SU-DHL-6 (cell line): ENCODE measurements at regions not wholly inside any gene's neighbourhood (a gene's known extent, or its start where the extent isn't known, plus 50 kb on each side); places are given as distances from the start of the nearest gene placed in this dataset.

Source experiments
- H2AFZ ChIP-seq: fragments of 200-600 bp; sonication (generic); 2 replicates; pipeline ENCODE4 v1.6.1; 2014; ENCODE audit warnings: low read depth, mild to moderate bottlenecking, moderate library complexity, mixed read lengths, antibody characterized with exemption, low read length; ENCODE audit not compliant: severe bottlenecking
- H3F3A ChIP-seq: fragments of 200-600 bp; shearing (Covaris generic); 2 replicates; pipeline ENCODE4 v1.6.0; 2016; ENCODE audit warnings: antibody characterized with exemption, mild to moderate bottlenecking; ENCODE audit not compliant: insufficient read depth
- H3K27ac ChIP-seq: fragments of 200-600 bp; sonication (generic); 2 replicates; pipeline ENCODE4 v1.5.1; 2016; ENCODE audit warnings: low read depth, mild to moderate bottlenecking, low read length, moderate library complexity, mixed read lengths
- H3K27me3 ChIP-seq: fragments of 200-600 bp; sonication (generic), shearing (Covaris generic); 2 replicates; pipeline ENCODE4 v1.6.0; 2014; ENCODE audit warnings: mild to moderate bottlenecking, low read length
- H3K36me3 ChIP-seq: fragments of 200-600 bp; sonication (generic); 2 replicates; pipeline ENCODE4 v1.6.1; 2014; ENCODE audit warnings: mild to moderate bottlenecking, low read length, mixed read lengths
- H3K4me2 ChIP-seq: fragments of 300-600, 200-600 bp; shearing (Covaris generic), sonication (generic); 2 replicates; pipeline ENCODE4 v1.6.0; 2014; ENCODE audit warnings: low read length, low read depth, mild to moderate bottlenecking; ENCODE audit not compliant: poor library complexity, severe bottlenecking
- H3K4me3 ChIP-seq: fragments of 200-600 bp; sonication (generic); 2 replicates; pipeline ENCODE4 v1.5.1; 2014; ENCODE audit warnings: antibody characterized with exemption, low read length, mild to moderate bottlenecking, mixed read lengths; ENCODE audit not compliant: insufficient read depth, poor library complexity, severe bottlenecking
- H3K79me2 ChIP-seq: fragments of 200-600 bp; sonication (generic); 2 replicates; pipeline ENCODE4 v1.6.1; 2014; ENCODE audit warnings: mild to moderate bottlenecking, low read length, moderate library complexity; ENCODE audit not compliant: insufficient read depth
- H3K9ac ChIP-seq: fragments of 200-600 bp; sonication (generic); 2 replicates; pipeline ENCODE4 v1.7.0; 2014; ENCODE audit warnings: mild to moderate bottlenecking, low read length
- H3K9me2 ChIP-seq: fragments of 200-600 bp; sonication (generic); replicated peaks from 2 replicates; pipeline ENCODE4 v1.6.1; 2014; ENCODE audit warnings: low read length; ENCODE audit not compliant: insufficient read depth
- H3K9me3 ChIP-seq: fragments of 200-600 bp; sonication (generic); 2 replicates; pipeline ENCODE4 v1.6.1; 2014; ENCODE audit warnings: low read length, mixed read lengths; ENCODE audit not compliant: insufficient read depth
- H4K20me1 ChIP-seq: fragments of 200-600 bp; sonication (generic); 2 replicates; pipeline ENCODE4 v1.6.1; 2014; ENCODE audit warnings: low read depth, mild to moderate bottlenecking, antibody characterized with exemption, low read length, moderate library complexity, mixed read lengths
- EZH2phosphoT487 ChIP-seq: fragments of 200-600 bp; sonication (generic), shearing (Covaris generic); conservative IDR thresholded peaks from 2 replicates; pipeline ENCODE4 v1.6.1; 2018; ENCODE audit warnings: mild to moderate bottlenecking, antibody characterized with exemption, low read length, moderate library complexity, mixed read lengths
- TF ChIP-seq, protein P1 (sequence below): fragments of 200-600 bp; sonication (generic); IDR thresholded peaks from one replicate; pipeline ENCODE4 v1.5.1; 2017; ENCODE audit warnings: antibody characterized with exemption, mild to moderate bottlenecking, low read length, moderate library complexity; ENCODE audit not compliant: insufficient read depth, poor library complexity, severe bottlenecking

DNA sequence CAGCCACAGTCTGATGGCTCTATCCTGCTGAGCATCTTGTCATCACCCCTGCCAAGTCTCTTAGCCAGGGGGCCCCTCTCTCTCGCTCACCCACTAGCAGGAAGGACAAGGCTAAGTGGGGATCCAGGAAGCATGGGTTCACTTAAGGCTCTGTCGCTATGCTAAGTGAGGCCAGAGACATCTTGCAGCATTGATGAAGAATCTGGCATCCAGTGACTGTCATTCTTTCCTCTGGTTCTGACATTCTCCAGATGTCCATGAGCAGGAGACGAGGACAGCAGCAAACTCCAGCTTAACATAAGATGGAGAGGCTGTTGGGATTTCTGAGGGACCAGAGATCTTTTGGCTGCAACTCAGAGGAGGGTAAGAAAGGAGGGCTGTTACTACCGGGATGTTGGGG, 230.2 kb downstream of the TSHZ3 start:
- Histone ChIP-seq H3K9ac (no peak overlapping the region), H3K27ac (no peak overlapping the region), H3K9me2 (no peaks in the 10 kb centered on the region), H3F3A (no peaks in the 10 kb centered on the region), H3K9me3 (no peaks in the 10 kb centered on the region), H3K27me3 (no peaks in the 10 kb centered on the region), H4K20me1 (no peaks in the 10 kb centered on the region), H3K36me3 (no peaks in the 10 kb centered on the region), H3K4me2 (no peak overlapping the region), H3K4me3 (no peak overlapping the region), H2AFZ (no peak overlapping the region), H3K79me2 (no peaks in the 10 kb centered on the region)
- TF ChIP-seq, protein P1, sequence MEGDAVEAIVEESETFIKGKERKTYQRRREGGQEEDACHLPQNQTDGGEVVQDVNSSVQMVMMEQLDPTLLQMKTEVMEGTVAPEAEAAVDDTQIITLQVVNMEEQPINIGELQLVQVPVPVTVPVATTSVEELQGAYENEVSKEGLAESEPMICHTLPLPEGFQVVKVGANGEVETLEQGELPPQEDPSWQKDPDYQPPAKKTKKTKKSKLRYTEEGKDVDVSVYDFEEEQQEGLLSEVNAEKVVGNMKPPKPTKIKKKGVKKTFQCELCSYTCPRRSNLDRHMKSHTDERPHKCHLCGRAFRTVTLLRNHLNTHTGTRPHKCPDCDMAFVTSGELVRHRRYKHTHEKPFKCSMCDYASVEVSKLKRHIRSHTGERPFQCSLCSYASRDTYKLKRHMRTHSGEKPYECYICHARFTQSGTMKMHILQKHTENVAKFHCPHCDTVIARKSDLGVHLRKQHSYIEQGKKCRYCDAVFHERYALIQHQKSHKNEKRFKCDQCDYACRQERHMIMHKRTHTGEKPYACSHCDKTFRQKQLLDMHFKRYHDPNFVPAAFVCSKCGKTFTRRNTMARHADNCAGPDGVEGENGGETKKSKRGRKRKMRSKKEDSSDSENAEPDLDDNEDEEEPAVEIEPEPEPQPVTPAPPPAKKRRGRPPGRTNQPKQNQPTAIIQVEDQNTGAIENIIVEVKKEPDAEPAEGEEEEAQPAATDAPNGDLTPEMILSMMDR, result no peak
- TF ChIP-seq EZH2phosphoT487, result no peak

GRCh38 chr19:31118287-31118955, 230.8 kb downstream of the TSHZ3 start:
- Histone ChIP-seq H3K27me3 (no peaks in the 10 kb centered on the region), H3K9me2 (no peaks in the 10 kb centered on the region), H3K4me3 (no peak overlapping the region), H3K27ac (no peak overlapping the region), H3K9ac (no peak overlapping the region), H4K20me1 (no peaks in the 10 kb centered on the region), H3K36me3 (no peaks in the 10 kb centered on the region), H3K9me3 (no peaks in the 10 kb centered on the region), H3F3A (no peaks in the 10 kb centered on the region), H3K4me2 (no peak overlapping the region), H2AFZ (no peak overlapping the region), H3K79me2 (no peaks in the 10 kb centered on the region)
- TF ChIP-seq, protein P1, result no peak
- no peak for TF ChIP-seq EZH2phosphoT487

- Histone ChIP-seq H3K9me3 (no peaks in the 10 kb centered on the region), H2AFZ (no peak overlapping the region), H3K79me2 (no peaks in the 10 kb centered on the region), H3K9me2 (no peaks in the 10 kb centered on the region), H4K20me1 (no peaks in the 10 kb centered on the region), H3F3A (no peaks in the 10 kb centered on the region), H3K27me3 (no peaks in the 10 kb centered on the region), H3K4me3 (no peak overlapping the region), H3K4me2 (no peak overlapping the region), H3K36me3 (no peaks in the 10 kb centered on the region), H3K9ac (no peak overlapping the region), H3K27ac (no peak overlapping the region)
- TF ChIP-seq EZH2phosphoT487, result no peak
- TF ChIP-seq, protein P1, result no peak
Measured at GRCh38 chr19:31114585-31114984, 234.7 kb downstream of the TSHZ3 start.
